ENCODE measurements at regions not wholly inside any gene's neighbourhood (a gene's known extent, or its start where the extent isn't known, plus 50 kb on each side); places are given as distances from the start of the nearest gene placed in this dataset.

DNA sequence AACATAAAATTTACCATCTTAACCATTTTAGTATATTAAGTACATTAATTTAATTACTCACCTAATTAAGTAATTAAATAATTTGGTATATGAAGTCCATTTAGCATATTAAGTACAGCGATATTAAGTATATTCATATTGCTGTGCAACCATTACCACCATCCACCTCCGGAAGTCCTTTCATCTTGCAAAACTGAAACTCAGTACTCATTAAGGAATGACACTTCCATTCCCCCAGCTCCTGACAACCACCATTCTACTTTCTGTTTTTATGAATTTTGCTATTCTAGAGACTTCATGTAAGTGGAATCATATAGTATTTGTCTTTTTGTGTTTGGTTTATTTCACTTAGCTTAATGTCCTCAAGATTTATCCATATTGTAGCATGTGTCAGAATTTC lies 61.1 kb upstream of the GTSF1L start:
- H3K9me3 Mint-ChIP-seq: peaks cover 10 to 11% of the 10 kb centered on the region in 2 experiments
- H3K27me3 Mint-ChIP-seq (ENCODE audit: low read depth): peaks cover 2% of the 10 kb centered on the region; the same call in 1 of the 2 replicates
- Histone ChIP-seq H2BK20ac (ENCODE audit: low read depth, low read length, poor library complexity, severe bottlenecking) (no peak overlapping the region), H3K27ac (ENCODE audit: insufficient read length, low read depth, low read length) (no peak overlapping the region), H2BK15ac (ENCODE audit: low read depth, low read length) (no peak overlapping the region), H4K91ac (ENCODE audit: insufficient read length, low read depth, low read length) (no peak overlapping the region), H4K5ac (ENCODE audit: insufficient read length, low read depth, low read length) (no peak overlapping the region), H4K8ac (replicated peaks; ENCODE audit: insufficient read length, low read depth, low read length) (no peak overlapping the region), H2BK5ac (ENCODE audit: insufficient read length, low read length) (no peak overlapping the region), H3K18ac (ENCODE audit: insufficient read length, low read depth, low read length) (no peak overlapping the region), H3K56ac (ENCODE audit: insufficient read length, low read depth, low read length) (no peak overlapping the region), H2BK120ac (ENCODE audit: low read depth, low read length, poor library complexity, severe bottlenecking) (no peak overlapping the region), H3K4me1 (ENCODE audit: insufficient read depth, low read length) (no peaks in the 10 kb centered on the region), H3T11ph (ENCODE audit: low read length) (no peak overlapping the region), H3K23ac (ENCODE audit: insufficient read length, low read depth, low read length) (no peak overlapping the region), H2AK5ac (ENCODE audit: insufficient read length, low read length) (no peak overlapping the region), H3K9me3 (ENCODE audit: control insufficient read depth, low read depth, low read length) (no peaks in the 10 kb centered on the region), H3K79me1 (ENCODE audit: insufficient read depth, low read depth, low read length, poor library complexity, severe bottlenecking) (no peaks in the 10 kb centered on the region), H4K20me1 (ENCODE audit: control insufficient read depth, insufficient read depth, insufficient read length) (no peaks in the 10 kb centered on the region), H3K27me3 (ENCODE audit: insufficient read depth, low read length) (no peaks in the 10 kb centered on the region), H2BK12ac (ENCODE audit: insufficient read length, low read depth, low read length) (no peak overlapping the region), H3K23me2 (ENCODE audit: insufficient read length, low read depth, low read length, poor library complexity, severe bottlenecking) (no peaks in the 10 kb centered on the region), H3K9ac (ENCODE audit: extremely low read depth, insufficient read length, low read length) (no peak overlapping the region), H3K14ac (ENCODE audit: insufficient read depth, low read length) (no peak overlapping the region), H3K4me2 (ENCODE audit: insufficient read depth, insufficient read length, low read length) (no peak overlapping the region), H3K4ac (ENCODE audit: low read depth, low read length) (no peak overlapping the region), H3K79me2 (ENCODE audit: insufficient read depth, low read length) (no peaks in the 10 kb centered on the region), H2AFZ (ENCODE audit: low read length) (no peak overlapping the region)
- no peak for DNase-seq
- H3K4me1 Mint-ChIP-seq: no peaks in the 10 kb centered on the region
- WGBS (ENCODE audit: extremely low coverage, insufficient read length, low lambda C conversion rate): no CpG with 5 or more reads among the region's 2 CpGs
- H3K4me3 Mint-ChIP-seq: no peak overlapping the region
- H3K27ac Mint-ChIP-seq: no peak overlapping the region
- peaks cover 0 to 6% (median 0%) of the 10 kb centered on the region in 3 experiments; a peak in 3 of 7 replicates for H3K36me3 Mint-ChIP-seq (ENCODE audit: insufficient read depth in 1 of 3, low read depth in 3 of 3)
- no peak for TF ChIP-seq CTCF (conservative IDR thresholded peaks at IDR 0.05)
